ENCODE measurements at regions not wholly inside any gene's neighbourhood (a gene's known extent, or its start where the extent isn't known, plus 50 kb on each side); places are given as distances from the start of the nearest gene placed in this dataset.

- no peak for TF ChIP-seq ZFX (IDR thresholded peaks at IDR 0.05; ENCODE audit: borderline replicate concordance)
- TF ChIP-seq CTCF (IDR thresholded peaks at IDR 0.05), result no peak
- H3K27ac ChIP-seq, result no peak overlapping the region
Measured at GRCh38 chr18:76668546-76668945, 153.8 kb upstream of the ZNF236 start.

- TF ChIP-seq CTCF (IDR thresholded peaks at IDR 0.05) (no peak), ZFX (IDR thresholded peaks at IDR 0.05; ENCODE audit: borderline replicate concordance) (no peak)
- no peak overlapping the region for H3K27ac ChIP-seq
Measured at GRCh38 chr18:76668119-76668518, 154.2 kb upstream of the ZNF236 start.

- H3K27ac ChIP-seq, result no peak overlapping the region
- no peak for TF ChIP-seq ZFX (IDR thresholded peaks at IDR 0.05; ENCODE audit: borderline replicate concordance)
- no peak for TF ChIP-seq CTCF (IDR thresholded peaks at IDR 0.05)
Measured at GRCh38 chr18:76667603-76668002, 154.8 kb upstream of the ZNF236 start.

GRCh38 chr18:76662626-76663025, 159.7 kb upstream of the ZNF236 start:
- no peak overlapping the region for H3K27ac ChIP-seq
- TF ChIP-seq CTCF (IDR thresholded peaks at IDR 0.05) (no peak), ZFX (IDR thresholded peaks at IDR 0.05; ENCODE audit: borderline replicate concordance) (no peak)

- TF ChIP-seq CTCF (IDR thresholded peaks at IDR 0.05), result no peak
- no peak for TF ChIP-seq ZFX (IDR thresholded peaks at IDR 0.05; ENCODE audit: borderline replicate concordance)
Measured at GRCh38 chr18:76660571-76661192, 161.7 kb upstream of the ZNF236 start.

GRCh38 chr18:76658627-76659026, 163.6 kb upstream of the ZNF516 start:
- no peak overlapping the region for H3K27ac ChIP-seq
- TF ChIP-seq CTCF (IDR thresholded peaks at IDR 0.05) (peak; percentile 32; the same call in 1 of the 2 replicates), ZFX (IDR thresholded peaks at IDR 0.05; ENCODE audit: borderline replicate concordance) (no peak)

More at GRCh38 chr18:76660571-76661192, 161.7 kb upstream of the ZNF236 start:
- no peak overlapping the region for H3K27ac ChIP-seq

GRCh38 chr18:76657911-76658470, 162.9 kb upstream of the ZNF516 start:
- no peak overlapping the region for H3K27ac ChIP-seq
- TF ChIP-seq ZFX (IDR thresholded peaks at IDR 0.05; ENCODE audit: borderline replicate concordance), result no peak
- no peak for TF ChIP-seq CTCF (IDR thresholded peaks at IDR 0.05)
